NCI-H2107 (cell line): ENCODE measurements at regions not wholly inside any gene's neighbourhood (a gene's known extent, or its start where the extent isn't known, plus 50 kb on each side); places are given as distances from the start of the nearest gene placed in this dataset.
"Not testable (repeated sequence)": the region's sequence is repeated elsewhere in the genome, so short reads cannot be mapped to it uniquely, and the experiment has no call there.

Source experiments
- DNase-seq: peaks from one replicate; lab custom pipeline; 2025; lab: John Stamatoyannopoulos, UW

- DNase-seq, result no peak
These were observed 73.4 kb downstream of the FGD2 start for GRCh38 chr6:37078814-37079213.

GRCh38 chr6:37081042-37081607, 75.7 kb downstream of the FGD2 start:
- no peak for DNase-seq

- DNase-seq, result no peak
These were observed 77.1 kb downstream of the FGD2 start for GRCh38 chr6:37082390-37083130.

GRCh38 chr6:37083243-37084138, 78.0 kb downstream of the FGD2 start:
- no peak for DNase-seq

GRCh38 chr6:37084665-37085064, 79.2 kb downstream of the FGD2 start:
- DNase-seq, result not testable (repeated sequence)

GRCh38 chr6:37085198-37085597, 79.7 kb downstream of the FGD2 start:
- no peak for DNase-seq

- DNase-seq, result no peak
These were observed 81.1 kb upstream of the PIM1 start for GRCh38 chr6:37088897-37089296.

- no peak for DNase-seq
These were observed 80.2 kb upstream of the PIM1 start for GRCh38 chr6:37089783-37090182.

GRCh38 chr6:37091104-37091503, 78.8 kb upstream of the PIM1 start:
- not testable (repeated sequence) for DNase-seq

GRCh38 chr6:37091586-37091985, 78.4 kb upstream of the PIM1 start:
- DNase-seq, result not testable (repeated sequence)

GRCh38 chr6:37092923-37093727, 76.8 kb upstream of the PIM1 start:
- DNase-seq, result no peak

- no peak for DNase-seq
These were observed 76.3 kb upstream of the PIM1 start for GRCh38 chr6:37093728-37094069.

- DNase-seq, result no peak
These were observed 74.0 kb upstream of the PIM1 start for GRCh38 chr6:37095997-37096396.

GRCh38 chr6:37097335-37097734, 72.6 kb upstream of the PIM1 start:
- no peak for DNase-seq

- DNase-seq, result no peak
These were observed 70.5 kb upstream of the PIM1 start for GRCh38 chr6:37099442-37099841.

- no peak for DNase-seq
These were observed 69.2 kb upstream of the PIM1 start for GRCh38 chr6:37100745-37101144.

GRCh38 chr6:37101991-37102298, 68.0 kb upstream of the PIM1 start:
- DNase-seq, result no peak

GRCh38 chr6:37102299-37103168, 67.4 kb upstream of the PIM1 start:
- peak; percentile 75 for DNase-seq

- peak; percentile 51 for DNase-seq
These were observed 66.5 kb upstream of the PIM1 start for GRCh38 chr6:37103169-37104039.

- no peak for DNase-seq
These were observed 65.2 kb upstream of the PIM1 start for GRCh38 chr6:37104824-37105147.
